Amygdala (tissue), 56 donors: ENCODE measurements at regions not wholly inside any gene's neighbourhood (a gene's known extent, or its start where the extent isn't known, plus 50 kb on each side); places are given as distances from the start of the nearest gene placed in this dataset.
"Not testable (repeated sequence)": the region's sequence is repeated elsewhere in the genome, so short reads cannot be mapped to it uniquely, and the experiment has no call there.

Experiments used
- DNase-seq, 56 donors: peaks; one replicate each; lab custom pipeline; 2025; lab: John Stamatoyannopoulos, UW

GRCh38 chr4:15332377-15332776 lies 95.5 kb upstream of the C1QTNF7 start:
- DNase-seq: no peak

- DNase-seq: no peak
These were observed 93.9 kb upstream of the C1QTNF7 start for GRCh38 chr4:15333692-15334633.

- DNase-seq: no peak
These were observed 91.2 kb upstream of the C1QTNF7 start for GRCh38 chr4:15336410-15337167.

- DNase-seq: not testable (repeated sequence)
These were observed 90.6 kb upstream of the C1QTNF7 start for GRCh38 chr4:15337168-15337657.

- DNase-seq: peak in 1 of 56 donors; percentile 14
These were observed 88.1 kb upstream of the C1QTNF7 start for GRCh38 chr4:15339737-15340136.

GRCh38 chr4:15340332-15340731 lies 87.5 kb upstream of the C1QTNF7 start:
- DNase-seq: no peak

- no peak for DNase-seq
These were observed 86.7 kb upstream of the C1QTNF7 start for GRCh38 chr4:15340902-15341732.

GRCh38 chr4:15341733-15342300 lies 86.0 kb upstream of the C1QTNF7 start:
- DNase-seq: no peak

- no peak for DNase-seq
These were observed 84.8 kb upstream of the C1QTNF7 start for GRCh38 chr4:15343000-15343399.

GRCh38 chr4:15343581-15343980 lies 84.3 kb upstream of the C1QTNF7 start:
- DNase-seq: no peak

- no peak for DNase-seq
These were observed 83.8 kb upstream of the C1QTNF7 start for GRCh38 chr4:15344041-15344440.

- no peak for DNase-seq
These were observed 82.7 kb upstream of the C1QTNF7 start for GRCh38 chr4:15345134-15345533.

GRCh38 chr4:15348236-15348635 lies 79.6 kb upstream of the C1QTNF7 start:
- no peak for DNase-seq

- DNase-seq: no peak
These were observed 79.1 kb upstream of the C1QTNF7 start for GRCh38 chr4:15348695-15349094.

GRCh38 chr4:15349531-15349935 lies 78.3 kb upstream of the C1QTNF7 start:
- DNase-seq: no peak

GRCh38 chr4:15349965-15350364 lies 77.9 kb upstream of the C1QTNF7 start:
- DNase-seq: no peak

GRCh38 chr4:15352524-15352923 lies 75.3 kb upstream of the C1QTNF7 start:
- DNase-seq: no peak

GRCh38 chr4:15353207-15353606 lies 74.6 kb upstream of the C1QTNF7 start:
- no peak for DNase-seq

- DNase-seq: no peak
These were observed 73.2 kb upstream of the C1QTNF7 start for GRCh38 chr4:15354371-15355297.
